Breast epithelium (tissue), 3 donors: ENCODE measurements at regions not wholly inside any gene's neighbourhood (a gene's known extent, or its start where the extent isn't known, plus 50 kb on each side); places are given as distances from the start of the nearest gene placed in this dataset.

Experiments used
- CTCF ChIP-seq, 3 donors: fragments of 450-650 bp; IDR thresholded peaks; one replicate each; pipeline ENCODE4 v1.5.1; 2016 to 2017; ENCODE audit warnings: antibody characterized with exemption in 3 of 3, mild to moderate bottlenecking in 3 of 3, moderate library complexity in 3 of 3
- POLR2A ChIP-seq: fragments of 450-650 bp; IDR thresholded peaks from one replicate; pipeline ENCODE4 v1.6.1; 2016; ENCODE audit warnings: antibody characterized with exemption, mild to moderate bottlenecking, moderate library complexity
- POLR2AphosphoS5 ChIP-seq, 3 donors: sonication (generic); formaldehyde crosslinking; IDR thresholded peaks; one replicate each; pipeline ENCODE4 v1.6.1; 2017; ENCODE audit warnings: antibody characterized with exemption in 3 of 3

GRCh38 chr6:170162011-170162774 lies 128.7 kb downstream of the DLL1 start:
- TF ChIP-seq CTCF (IDR thresholded peaks at IDR 0.05) = no peak
- TF ChIP-seq POLR2AphosphoS5 (IDR thresholded peaks at IDR 0.05) = no peak
- no peak for TF ChIP-seq POLR2A
